Activated CD8-positive, alpha-beta memory T cell treated with anti-CD3 and anti-CD28 coated beads, Interleukin-2, amount 10 ng/mL, durations not matched to agents 7 days and 5 days (primary cell): ENCODE measurements at regions not wholly inside any gene's neighbourhood (a gene's known extent, or its start where the extent isn't known, plus 50 kb on each side); places are given as distances from the start of the nearest gene placed in this dataset.

Source experiments
- ATAC-seq: fragments of 150-1000 bp; cut with Tn5 transposase; one replicate; pipeline ENCODE4 v1.10.0; 2021; ENCODE audit warnings: moderate library complexity
- CTCF ChIA-PET: fragments of 350-600 bp; sonication (Branson Sonifier 250); formaldehyde crosslinking; loops from one replicate; lab custom pipeline; 2021; ENCODE audit warnings: antibody characterized with exemption; lab: Charles Lee
- DNase-seq: peaks from one replicate; pipeline ENCODE4 v3.0.0-alpha.2; 2020
- H3K27ac Mint-ChIP-seq: one replicate; pipeline ENCODE4 v1.8.0; 2021; ENCODE audit warnings: mild to moderate bottlenecking, mixed read lengths
- H3K27me3 Mint-ChIP-seq: one replicate; pipeline ENCODE4 v1.8.0; 2021; ENCODE audit warnings: mixed read lengths
- H3K36me3 Mint-ChIP-seq: one replicate; pipeline ENCODE4 v1.8.0; 2021; ENCODE audit warnings: mild to moderate bottlenecking, mixed read lengths
- H3K4me1 Mint-ChIP-seq: one replicate; pipeline ENCODE4 v1.8.0; 2021; ENCODE audit warnings: mixed read lengths
- H3K4me3 Mint-ChIP-seq: one replicate; pipeline ENCODE4 v1.8.0; 2021; ENCODE audit warnings: mild to moderate bottlenecking, moderate library complexity, mixed read lengths
- H3K9me3 Mint-ChIP-seq: one replicate; pipeline ENCODE4 v1.8.0; 2022; ENCODE audit warnings: low read depth, mixed read lengths

GRCh38 chr13:36750046-36750445 is 69.0 kb upstream of the RFXAP start:
- DNase-seq (no peak), ATAC-seq (no peak)
- Mint-ChIP-seq H3K4me1 (no peaks in the 10 kb centered on the region), H3K36me3 (no peaks in the 10 kb centered on the region), H3K9me3 (no peaks in the 10 kb centered on the region), H3K27ac (no peak overlapping the region), H3K4me3 (no peak overlapping the region), H3K27me3 (peaks cover 4% of the 10 kb centered on the region)
- CTCF ChIA-PET, result interaction anchor here (0.6 kb wide), 1 partner anchor 214 kb away, joined by 3 read pairs; no protein-coding TSS in a partner anchor

DNA sequence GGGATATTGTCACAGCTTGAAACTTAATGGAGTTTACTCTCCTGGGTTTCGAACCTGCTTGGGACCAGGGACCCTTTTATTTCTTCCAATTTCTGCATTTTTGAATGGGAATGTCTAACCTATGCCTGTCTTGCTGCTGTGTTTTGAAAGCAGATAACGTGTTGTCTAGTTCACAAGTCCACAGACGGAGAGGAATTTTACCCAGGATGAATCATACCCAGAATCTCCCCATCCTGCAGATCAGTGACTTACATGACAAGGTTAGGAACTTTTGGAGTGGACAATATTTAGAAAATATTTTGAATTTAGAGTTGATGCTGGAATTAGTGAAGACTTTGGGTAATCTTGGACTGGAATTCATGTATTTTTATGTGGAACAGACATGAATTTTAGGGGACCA is 68.6 kb upstream of the RFXAP start:
- DNase-seq, result no peak
- CTCF ChIA-PET, result interaction anchor here (0.6 kb wide), 1 partner anchor 214 kb away, joined by 3 read pairs; no protein-coding TSS in a partner anchor
- no peak overlapping the region for H3K4me3 Mint-ChIP-seq

DNA sequence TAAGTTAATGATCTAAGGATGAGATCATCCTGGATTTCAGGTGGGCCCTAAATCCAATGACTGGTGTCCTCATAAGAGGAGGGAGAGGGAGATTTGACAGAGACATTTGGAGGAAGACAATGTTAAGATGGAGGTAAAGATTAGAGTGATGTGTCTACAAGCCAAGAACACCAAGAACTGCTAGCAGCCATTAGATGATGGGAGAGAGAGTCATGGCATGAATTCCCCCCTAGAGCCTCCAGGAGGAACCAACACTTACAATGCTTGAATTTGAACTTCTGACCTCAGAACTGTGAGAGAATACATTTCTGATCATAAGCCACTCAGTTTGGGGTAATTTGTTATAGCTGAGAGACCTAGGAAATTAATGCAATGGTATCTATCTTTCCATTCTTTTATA is 68.1 kb upstream of the RFXAP start:
- Mint-ChIP-seq H3K27ac (no peak overlapping the region), H3K4me1 (no peaks in the 10 kb centered on the region), H3K36me3 (no peaks in the 10 kb centered on the region), H3K4me3 (no peak overlapping the region), H3K9me3 (no peaks in the 10 kb centered on the region), H3K27me3 (peaks cover 4% of the 10 kb centered on the region)
- ATAC-seq (no peak), DNase-seq (no peak)
- CTCF ChIA-PET, result no interaction called here

More for the DNA sequence above, 68.6 kb upstream of the RFXAP start:
- Mint-ChIP-seq H3K36me3 (no peaks in the 10 kb centered on the region), H3K27ac (no peak overlapping the region), H3K27me3 (peaks cover 4% of the 10 kb centered on the region), H3K9me3 (no peaks in the 10 kb centered on the region), H3K4me1 (no peaks in the 10 kb centered on the region)
- ATAC-seq, result no peak

- DNase-seq (no peak), ATAC-seq (no peak)
- no peaks in the 10 kb centered on the region for H3K4me1 Mint-ChIP-seq
- no peak overlapping the region for H3K27ac Mint-ChIP-seq
- no peak overlapping the region for H3K4me3 Mint-ChIP-seq
- H3K36me3 Mint-ChIP-seq, result no peaks in the 10 kb centered on the region
- CTCF ChIA-PET, result no interaction called here
- no peaks in the 10 kb centered on the region for H3K9me3 Mint-ChIP-seq
- H3K27me3 Mint-ChIP-seq, result peaks cover 4% of the 10 kb centered on the region
Measured at GRCh38 chr13:36752673-36753072, 66.3 kb upstream of the RFXAP start.

GRCh38 chr13:36753176-36753575 is 65.8 kb upstream of the RFXAP start:
- no peaks in the 10 kb centered on the region for H3K4me1 Mint-ChIP-seq
- DNase-seq, result no peak
- CTCF ChIA-PET, result no interaction called here
- no peak overlapping the region for H3K27ac Mint-ChIP-seq
- no peaks in the 10 kb centered on the region for H3K36me3 Mint-ChIP-seq
- ATAC-seq, result no peak
- H3K4me3 Mint-ChIP-seq, result no peak overlapping the region
- H3K9me3 Mint-ChIP-seq, result no peaks in the 10 kb centered on the region
- peaks cover 7% of the 10 kb centered on the region for H3K27me3 Mint-ChIP-seq

DNA sequence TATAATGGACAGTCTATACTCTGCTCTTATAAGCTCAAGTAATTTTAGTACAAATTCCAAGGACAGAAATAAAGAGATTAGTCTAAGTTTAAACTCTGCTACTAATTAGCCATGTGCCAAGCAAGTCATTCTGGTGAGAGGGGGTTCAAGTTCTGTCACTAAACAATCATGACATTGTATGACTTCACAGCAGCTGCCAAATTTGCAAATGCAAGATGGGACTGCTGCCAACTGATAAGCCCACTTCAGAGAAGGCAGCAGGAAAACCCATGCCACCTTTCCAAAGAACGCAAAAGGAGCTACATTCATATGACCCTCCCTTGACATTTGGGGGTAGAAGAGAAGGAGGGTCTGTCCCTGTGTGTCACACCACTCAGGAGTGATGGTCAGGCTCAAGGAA is 60.7 kb upstream of the RFXAP start:
- CTCF ChIA-PET, result no interaction called here
- no peak overlapping the region for H3K4me3 Mint-ChIP-seq
- ATAC-seq, result no peak
- no peaks in the 10 kb centered on the region for H3K36me3 Mint-ChIP-seq
- H3K27ac Mint-ChIP-seq, result no peak overlapping the region
- H3K9me3 Mint-ChIP-seq, result no peaks in the 10 kb centered on the region
- no peak for DNase-seq
- peaks cover 9% of the 10 kb centered on the region for H3K27me3 Mint-ChIP-seq
- no peaks in the 10 kb centered on the region for H3K4me1 Mint-ChIP-seq

DNA sequence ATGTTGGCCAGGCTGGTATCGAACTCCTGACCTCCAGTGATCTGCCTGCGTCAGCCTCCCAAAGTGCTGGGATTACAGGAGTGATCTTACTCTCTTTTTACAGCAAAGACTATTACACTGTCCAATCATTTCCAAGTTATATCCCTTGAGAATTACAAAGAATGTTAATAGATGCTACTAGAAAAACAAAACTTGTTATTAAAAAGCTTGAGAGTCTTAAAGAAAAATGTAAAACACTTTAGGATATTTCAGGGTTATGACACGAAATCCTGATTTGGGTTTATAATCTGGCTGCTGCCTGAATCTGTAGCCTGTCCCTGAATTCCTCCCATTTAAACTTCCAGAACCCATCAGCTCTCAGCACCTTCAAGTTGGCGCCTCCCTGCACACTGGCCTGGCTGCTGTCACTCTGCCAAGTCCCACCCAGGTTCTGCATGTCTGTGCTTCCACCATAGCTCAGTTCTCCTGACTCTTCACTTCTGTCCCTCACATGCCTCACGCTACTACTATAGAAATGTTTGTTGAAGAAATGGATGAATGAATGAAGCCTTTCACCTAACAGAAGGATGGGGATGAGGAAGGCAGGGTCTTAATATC is 55.8 kb upstream of the RFXAP start:
- H3K4me3 Mint-ChIP-seq, result no peak overlapping the region
- no peaks in the 10 kb centered on the region for H3K4me1 Mint-ChIP-seq
- no peak overlapping the region for H3K27ac Mint-ChIP-seq
- CTCF ChIA-PET, result no interaction called here
- no peak for ATAC-seq
- no peaks in the 10 kb centered on the region for H3K36me3 Mint-ChIP-seq
- H3K27me3 Mint-ChIP-seq, result peaks cover 15% of the 10 kb centered on the region
- no peak for DNase-seq
- peaks cover 5% of the 10 kb centered on the region for H3K9me3 Mint-ChIP-seq

- H3K27ac Mint-ChIP-seq, result no peak overlapping the region
- peaks cover 13% of the 10 kb centered on the region for H3K27me3 Mint-ChIP-seq
- no peaks in the 10 kb centered on the region for H3K4me1 Mint-ChIP-seq
- peaks cover 5% of the 10 kb centered on the region for H3K9me3 Mint-ChIP-seq
- DNase-seq (no peak), ATAC-seq (no peak)
- H3K36me3 Mint-ChIP-seq, result no peaks in the 10 kb centered on the region
- CTCF ChIA-PET, result no interaction called here
- no peak overlapping the region for H3K4me3 Mint-ChIP-seq
Measured at GRCh38 chr13:36764536-36764935, 54.5 kb upstream of the RFXAP start.

DNA sequence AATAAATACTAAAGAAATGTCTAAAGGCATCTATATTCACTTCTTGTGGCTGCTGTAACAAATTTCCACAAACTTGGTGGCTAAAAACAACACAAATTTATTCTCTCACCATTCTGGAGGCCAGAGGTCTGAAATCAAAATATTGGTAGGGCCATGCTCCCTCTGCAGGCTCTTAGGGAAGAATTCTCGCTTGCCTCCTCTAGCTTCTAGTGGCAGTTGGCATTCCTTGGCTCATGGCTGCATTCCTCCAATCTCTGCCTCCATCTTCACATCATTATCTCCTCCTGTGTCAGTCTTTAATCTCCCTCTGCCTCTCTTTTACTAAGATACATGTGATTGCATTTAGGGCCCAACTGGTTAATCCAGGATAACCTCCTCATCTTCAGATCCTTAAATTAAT is 54.1 kb upstream of the RFXAP start:
- peaks cover 14% of the 10 kb centered on the region for H3K27me3 Mint-ChIP-seq

GRCh38 chr13:36766295-36766694 is 52.7 kb upstream of the RFXAP start:
- peaks cover 5% of the 10 kb centered on the region for H3K9me3 Mint-ChIP-seq
- H3K27me3 Mint-ChIP-seq, result peaks cover 13% of the 10 kb centered on the region
- H3K27ac Mint-ChIP-seq, result no peak overlapping the region
- H3K4me3 Mint-ChIP-seq, result no peak overlapping the region
- H3K36me3 Mint-ChIP-seq, result no peaks in the 10 kb centered on the region
- CTCF ChIA-PET, result no interaction called here
- no peaks in the 10 kb centered on the region for H3K4me1 Mint-ChIP-seq
- no peak for DNase-seq
- ATAC-seq, result no peak

More for the DNA sequence above, 54.1 kb upstream of the RFXAP start:
- ATAC-seq (no peak), DNase-seq (no peak)
- CTCF ChIA-PET, result no interaction called here
- Mint-ChIP-seq H3K4me1 (no peaks in the 10 kb centered on the region), H3K27ac (no peak overlapping the region), H3K36me3 (no peaks in the 10 kb centered on the region), H3K9me3 (peaks cover 5% of the 10 kb centered on the region), H3K4me3 (no peak overlapping the region)

DNA sequence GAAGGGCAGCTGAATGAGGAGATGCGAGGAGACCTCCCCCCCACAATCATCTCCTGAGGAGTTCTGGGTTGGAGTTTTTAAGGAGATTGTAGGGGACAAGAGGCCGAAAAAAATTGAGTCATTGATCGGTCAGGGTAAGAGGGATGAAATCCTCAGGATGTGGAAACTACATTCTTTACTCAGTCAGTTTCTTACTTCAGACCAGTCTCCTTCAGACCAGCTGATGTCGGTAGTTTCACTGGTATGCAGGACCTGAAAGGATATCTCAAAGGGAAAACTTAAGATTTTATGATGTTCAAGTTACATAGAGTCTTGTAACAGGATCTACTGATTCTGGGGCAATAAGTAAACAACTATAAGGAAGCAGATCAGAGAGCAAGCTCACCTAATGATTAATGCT is 51.7 kb upstream of the RFXAP start:
- no peaks in the 10 kb centered on the region for H3K4me1 Mint-ChIP-seq
- peaks cover 5% of the 10 kb centered on the region for H3K9me3 Mint-ChIP-seq
- ATAC-seq (no peak), DNase-seq (no peak)
- no peak overlapping the region for H3K4me3 Mint-ChIP-seq
- H3K27me3 Mint-ChIP-seq, result peaks cover 13% of the 10 kb centered on the region
- CTCF ChIA-PET, result no interaction called here
- no peak overlapping the region for H3K27ac Mint-ChIP-seq
- H3K36me3 Mint-ChIP-seq, result no peaks in the 10 kb centered on the region

DNA sequence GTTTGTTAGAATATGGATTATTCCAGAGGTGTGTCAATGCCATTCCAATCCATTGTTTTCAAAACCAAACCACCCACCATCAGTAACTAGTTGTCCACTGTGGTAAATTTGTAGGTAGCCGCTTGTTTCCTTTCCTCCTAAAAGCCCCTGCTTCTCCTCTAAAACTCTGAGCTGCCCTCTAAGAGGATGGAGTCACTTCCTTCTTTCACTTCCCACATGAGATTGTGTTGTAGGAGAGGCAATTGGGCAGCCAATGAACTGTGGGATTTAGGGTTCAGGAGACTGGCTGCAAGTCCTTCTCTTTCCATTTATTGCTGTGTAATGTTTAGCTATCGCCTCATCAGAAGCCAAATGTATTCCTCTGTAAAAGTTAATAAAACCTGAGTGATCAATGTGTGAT is 49.9 kb upstream of the RFXAP start:
- Mint-ChIP-seq H3K9me3 (peaks cover 5% of the 10 kb centered on the region), H3K27ac (no peak overlapping the region), H3K36me3 (no peaks in the 10 kb centered on the region), H3K27me3 (peaks cover 10% of the 10 kb centered on the region), H3K4me3 (no peak overlapping the region), H3K4me1 (no peaks in the 10 kb centered on the region)
- DNase-seq (no peak), ATAC-seq (no peak)
- CTCF ChIA-PET, result no interaction called here
